Astrocyte (in vitro differentiated cells and primary cell): ENCODE measurements at regions not wholly inside any gene's neighbourhood (a gene's known extent, or its start where the extent isn't known, plus 50 kb on each side); places are given as distances from the start of the nearest gene placed in this dataset.
"Not testable (repeated sequence)": the region's sequence is repeated elsewhere in the genome, so short reads cannot be mapped to it uniquely, and the experiment has no call there.

Experiments
- DNase-seq: peaks from one replicate; pipeline ENCODE4 v3.0.0-alpha.2; 2010; ENCODE audit warnings: low read depth
- FAIRE-seq: peaks from 2 replicates; lab custom pipeline; 2011; peaks lifted over from hg19 to GRCh38; lab: Jason Lieb, UNC
- H2AFZ ChIP-seq: 2 replicates; pipeline ENCODE4 v1.6.0; 2012; ENCODE audit warnings: low read depth, low read length, inconsistent platforms
- H3K27ac ChIP-seq: 2 replicates; pipeline ENCODE4 v1.5.1; 2011; ENCODE audit warnings: low read depth, low read length, inconsistent platforms
- H3K27me3 ChIP-seq: 2 replicates; pipeline ENCODE4 v1.6.0; 2011; ENCODE audit warnings: low read length, inconsistent platforms; ENCODE audit not compliant: insufficient read depth
- H3K36me3 ChIP-seq: 2 replicates; pipeline ENCODE4 v1.5.1; 2011; ENCODE audit warnings: low read length, inconsistent platforms; ENCODE audit not compliant: insufficient read depth
- H3K4me1 ChIP-seq: 2 replicates; pipeline ENCODE4 v1.5.1; 2011; ENCODE audit warnings: low read length, inconsistent platforms; ENCODE audit not compliant: insufficient read depth
- H3K4me2 ChIP-seq: 2 replicates; pipeline ENCODE4 v1.6.0; 2012; ENCODE audit warnings: low read length, inconsistent platforms
- H3K4me3 ChIP-seq: 2 replicates; pipeline ENCODE4 v1.5.1; 2011; ENCODE audit warnings: low read depth, mild to moderate bottlenecking, low read length, inconsistent platforms; ENCODE audit not compliant: insufficient read depth
- H3K79me2 ChIP-seq: 2 replicates; pipeline ENCODE4 v1.6.0; 2012; ENCODE audit warnings: mild to moderate bottlenecking, low read length, inconsistent platforms; ENCODE audit not compliant: insufficient read depth
- H3K9ac ChIP-seq: 2 replicates; pipeline ENCODE4 v1.6.0; 2012; ENCODE audit warnings: mild to moderate bottlenecking, low read length, inconsistent platforms
- H3K9me3 ChIP-seq: 2 replicates; pipeline ENCODE4 v1.5.1; 2012; ENCODE audit warnings: low read depth, mild to moderate bottlenecking, low read length, inconsistent platforms; ENCODE audit not compliant: insufficient read depth
- H4K20me1 ChIP-seq: 2 replicates; pipeline ENCODE4 v1.6.0; 2012; ENCODE audit warnings: low read length, inconsistent platforms; ENCODE audit not compliant: insufficient read depth
- H3K27ac Mint-ChIP-seq: one replicate; pipeline ENCODE4 v1.8.0; 2021; ENCODE audit warnings: mild to moderate bottlenecking, mixed read lengths; ENCODE audit not compliant: unreplicated experiment
- H3K27me3 Mint-ChIP-seq: one replicate; pipeline ENCODE4 v1.8.0; 2021; ENCODE audit warnings: low read depth, mixed read lengths; ENCODE audit not compliant: unreplicated experiment
- H3K36me3 Mint-ChIP-seq: one replicate; pipeline ENCODE4 v1.8.0; 2021; ENCODE audit warnings: low read depth, mixed read lengths; ENCODE audit not compliant: unreplicated experiment
- H3K4me1 Mint-ChIP-seq: one replicate; pipeline ENCODE4 v1.8.0; 2021; ENCODE audit warnings: low read depth, mixed read lengths; ENCODE audit not compliant: unreplicated experiment
- H3K4me3 Mint-ChIP-seq: one replicate; pipeline ENCODE4 v1.8.0; 2021; ENCODE audit warnings: mild to moderate bottlenecking, moderate library complexity, mixed read lengths; ENCODE audit not compliant: unreplicated experiment
- H3K9me3 Mint-ChIP-seq: one replicate; pipeline ENCODE4 v1.8.0; 2021; ENCODE audit warnings: mild to moderate bottlenecking, mixed read lengths; ENCODE audit not compliant: unreplicated experiment
- EZH2 ChIP-seq: IDR thresholded peaks from 2 replicates; pipeline ENCODE4 v1.6.1; 2012; ENCODE audit warnings: mild to moderate bottlenecking, low read length, inconsistent platforms; ENCODE audit not compliant: insufficient read depth
- TF ChIP-seq, protein P1 (sequence below): IDR thresholded peaks from 2 replicates; pipeline ENCODE4 v1.5.1; 2011; ENCODE audit warnings: low read depth, mild to moderate bottlenecking, inconsistent platforms, low read length, moderate library complexity; ENCODE audit not compliant: insufficient read depth

DNA sequence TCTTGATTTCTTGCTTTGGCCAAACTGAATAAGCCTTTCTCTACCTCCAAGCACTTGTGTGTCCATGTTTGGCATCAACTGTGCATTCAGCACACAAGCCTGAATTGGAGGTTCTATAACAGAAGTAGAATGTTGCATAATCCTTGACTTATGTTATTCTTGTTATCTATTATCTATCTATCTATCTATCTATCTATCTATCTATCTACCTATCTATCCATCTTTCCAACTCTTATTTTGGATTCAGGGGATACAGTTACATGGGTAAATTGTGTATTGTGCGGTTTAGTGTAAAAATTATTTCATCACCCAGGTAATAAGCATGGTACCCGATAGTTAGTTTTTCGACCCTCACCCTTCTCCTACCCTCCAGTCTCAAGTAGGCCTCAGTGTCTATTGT is 319.6 kb downstream of the PTH2R start:
- Mint-ChIP-seq H3K4me3 (no peak overlapping the region), H3K36me3 (no peaks in the 10 kb centered on the region), H3K27ac (no peak overlapping the region), H3K9me3 (no peaks in the 10 kb centered on the region), H3K27me3 (peaks cover 2% of the 10 kb centered on the region), H3K4me1 (no peaks in the 10 kb centered on the region)
- Histone ChIP-seq H3K4me3 (no peak overlapping the region), H4K20me1 (no peaks in the 10 kb centered on the region), H3K36me3 (no peaks in the 10 kb centered on the region), H3K79me2 (no peaks in the 10 kb centered on the region), H3K27me3 (no peaks in the 10 kb centered on the region), H2AFZ (no peak overlapping the region), H3K9me3 (no peaks in the 10 kb centered on the region), H3K27ac (no peak overlapping the region), H3K4me2 (no peak overlapping the region), H3K9ac (no peak overlapping the region), H3K4me1 (no peaks in the 10 kb centered on the region)
- DNase-seq: no peak
- no peak for FAIRE-seq
- TF ChIP-seq, protein P1, sequence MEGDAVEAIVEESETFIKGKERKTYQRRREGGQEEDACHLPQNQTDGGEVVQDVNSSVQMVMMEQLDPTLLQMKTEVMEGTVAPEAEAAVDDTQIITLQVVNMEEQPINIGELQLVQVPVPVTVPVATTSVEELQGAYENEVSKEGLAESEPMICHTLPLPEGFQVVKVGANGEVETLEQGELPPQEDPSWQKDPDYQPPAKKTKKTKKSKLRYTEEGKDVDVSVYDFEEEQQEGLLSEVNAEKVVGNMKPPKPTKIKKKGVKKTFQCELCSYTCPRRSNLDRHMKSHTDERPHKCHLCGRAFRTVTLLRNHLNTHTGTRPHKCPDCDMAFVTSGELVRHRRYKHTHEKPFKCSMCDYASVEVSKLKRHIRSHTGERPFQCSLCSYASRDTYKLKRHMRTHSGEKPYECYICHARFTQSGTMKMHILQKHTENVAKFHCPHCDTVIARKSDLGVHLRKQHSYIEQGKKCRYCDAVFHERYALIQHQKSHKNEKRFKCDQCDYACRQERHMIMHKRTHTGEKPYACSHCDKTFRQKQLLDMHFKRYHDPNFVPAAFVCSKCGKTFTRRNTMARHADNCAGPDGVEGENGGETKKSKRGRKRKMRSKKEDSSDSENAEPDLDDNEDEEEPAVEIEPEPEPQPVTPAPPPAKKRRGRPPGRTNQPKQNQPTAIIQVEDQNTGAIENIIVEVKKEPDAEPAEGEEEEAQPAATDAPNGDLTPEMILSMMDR: no peak
- TF ChIP-seq EZH2: no peak

DNA sequence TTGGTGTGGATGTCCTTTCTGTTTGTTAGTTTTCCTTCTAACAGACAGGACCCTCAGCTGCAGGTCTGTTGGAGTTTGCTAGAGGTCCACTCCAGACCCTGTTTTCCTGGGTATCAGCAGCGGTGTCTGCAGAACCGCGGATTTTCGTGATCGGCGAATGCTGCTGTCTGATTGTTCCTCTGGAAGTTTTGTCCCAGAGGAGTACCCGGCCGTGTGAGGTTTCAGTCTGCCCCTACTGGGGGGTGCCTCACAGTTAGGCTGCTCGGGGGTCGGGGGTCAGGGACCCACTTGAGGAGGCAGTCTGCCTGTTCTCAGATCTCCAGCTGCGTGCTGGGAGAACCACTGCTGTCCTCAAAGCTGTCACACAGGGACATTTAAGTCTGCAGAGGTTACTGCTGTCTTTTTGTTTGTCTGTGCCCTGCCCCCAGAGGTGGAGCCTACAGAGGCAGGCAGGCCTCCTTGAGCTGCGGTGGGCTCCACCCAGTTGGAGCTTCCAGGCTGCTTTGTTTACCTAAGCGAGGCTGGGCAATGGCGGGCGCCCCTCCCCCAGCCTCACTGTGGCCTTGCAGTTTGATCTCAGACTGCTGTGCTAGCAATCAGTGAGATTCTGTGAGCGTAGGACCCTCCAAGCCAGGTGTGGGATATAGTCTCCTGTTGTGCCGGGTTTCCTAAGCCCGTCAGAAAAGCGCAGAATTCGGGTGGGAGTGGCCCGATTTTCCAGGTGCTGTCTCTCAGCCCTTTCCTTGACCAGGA is 345.2 kb downstream of the PTH2R start:
- not testable (repeated sequence) for H3K27me3 ChIP-seq, H3K4me1 Mint-ChIP-seq, H3K27me3 Mint-ChIP-seq, H3K9ac ChIP-seq, H3K27ac Mint-ChIP-seq, H3K4me2 ChIP-seq, H3K79me2 ChIP-seq, H3K9me3 Mint-ChIP-seq, H3K4me1 ChIP-seq, H3K36me3 Mint-ChIP-seq, H3K9me3 ChIP-seq, DNase-seq, H3K4me3 Mint-ChIP-seq, H2AFZ ChIP-seq, H3K4me3 ChIP-seq, H3K36me3 ChIP-seq, H4K20me1 ChIP-seq, H3K27ac ChIP-seq, FAIRE-seq

DNA sequence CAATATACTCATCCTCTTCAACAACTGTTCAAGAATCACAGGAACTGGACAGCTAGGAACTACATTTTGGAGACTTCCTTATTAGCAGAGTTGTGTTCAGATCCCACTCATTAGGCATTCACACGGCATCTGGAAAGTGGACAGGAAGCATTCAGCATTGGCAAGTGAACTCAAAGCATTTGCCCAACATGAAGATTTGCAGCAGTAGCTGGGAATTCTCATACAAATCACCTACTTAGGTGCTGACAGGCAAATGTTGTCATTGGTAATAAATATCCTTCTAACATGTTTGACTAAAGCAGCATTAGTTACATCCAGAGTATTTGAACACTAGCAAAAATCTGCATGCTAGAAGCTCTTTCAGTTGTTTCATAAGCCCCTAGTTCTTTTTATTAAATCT is 350.8 kb downstream of the PTH2R start:
- Histone ChIP-seq H3K36me3 (no peaks in the 10 kb centered on the region), H2AFZ (no peak overlapping the region), H4K20me1 (no peaks in the 10 kb centered on the region), H3K79me2 (no peaks in the 10 kb centered on the region), H3K9me3 (no peaks in the 10 kb centered on the region), H3K9ac (no peak overlapping the region), H3K4me2 (no peak overlapping the region), H3K4me1 (no peaks in the 10 kb centered on the region), H3K4me3 (no peak overlapping the region), H3K27me3 (no peaks in the 10 kb centered on the region), H3K27ac (no peak overlapping the region)
- FAIRE-seq (no peak), DNase-seq (no peak)
- no peaks in the 10 kb centered on the region for H3K4me1 Mint-ChIP-seq
- peaks cover 1% of the 10 kb centered on the region for H3K9me3 Mint-ChIP-seq
- no peaks in the 10 kb centered on the region for H3K27me3 Mint-ChIP-seq
- no peak overlapping the region for H3K4me3 Mint-ChIP-seq
- H3K36me3 Mint-ChIP-seq: no peaks in the 10 kb centered on the region
- no peak overlapping the region for H3K27ac Mint-ChIP-seq
- TF ChIP-seq, protein P1: no peak
- TF ChIP-seq EZH2: no peak

DNA sequence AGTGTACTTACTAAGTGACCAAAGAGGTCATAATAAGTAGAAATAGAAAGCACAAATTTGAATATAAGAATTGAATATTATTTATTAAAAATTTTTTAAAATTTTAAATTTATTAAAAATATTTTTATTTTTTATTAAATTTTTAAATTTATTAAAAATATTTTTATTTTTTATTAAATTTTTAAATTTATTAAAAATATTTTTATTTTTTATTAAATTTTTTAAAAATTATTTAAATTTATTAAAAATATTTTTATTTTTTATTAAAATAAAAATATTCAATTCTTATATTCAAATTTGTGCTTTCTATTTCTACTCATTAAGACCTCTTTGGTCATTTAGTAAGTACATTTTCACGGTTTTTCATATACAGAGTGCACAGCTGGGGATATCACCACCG is 366.5 kb downstream of the PTH2R start:
- H3K36me3 Mint-ChIP-seq, H3K36me3 ChIP-seq, H4K20me1 ChIP-seq, H3K27me3 Mint-ChIP-seq, H3K27me3 ChIP-seq, H2AFZ ChIP-seq, H3K4me1 ChIP-seq, H3K4me3 ChIP-seq, H3K4me1 Mint-ChIP-seq, H3K27ac ChIP-seq, H3K9me3 Mint-ChIP-seq, DNase-seq, H3K9ac ChIP-seq, H3K79me2 ChIP-seq, H3K4me2 ChIP-seq, H3K27ac Mint-ChIP-seq, FAIRE-seq, H3K4me3 Mint-ChIP-seq, H3K9me3 ChIP-seq: not testable (repeated sequence)
